Fibroblast of skin of scalp (primary cell): ENCODE measurements at regions not wholly inside any gene's neighbourhood (a gene's known extent, or its start where the extent isn't known, plus 50 kb on each side); places are given as distances from the start of the nearest gene placed in this dataset.

Source experiments
- DNase-seq: peaks from one replicate; pipeline ENCODE4 v3.0.0-alpha.2; 2013

- peak; percentile 15 for DNase-seq
These were observed 657.7 kb upstream of the CCDC54 start for GRCh38 chr3:106719583-106719982.

- no peak for DNase-seq
These were observed 656.7 kb upstream of the CCDC54 start for GRCh38 chr3:106720510-106720909.

- no peak for DNase-seq
These were observed 651.7 kb upstream of the CCDC54 start for GRCh38 chr3:106725566-106725965.

GRCh38 chr3:106728315-106729098 is 648.7 kb upstream of the CCDC54 start:
- DNase-seq = peak; percentile 99

- DNase-seq = peak; percentile 42
These were observed 647.8 kb upstream of the CCDC54 start for GRCh38 chr3:106729481-106729880.

- DNase-seq = no peak
These were observed 646.0 kb upstream of the CCDC54 start for GRCh38 chr3:106731230-106731629.

- DNase-seq = no peak
These were observed 642.5 kb upstream of the CCDC54 start for GRCh38 chr3:106734712-106735111.

- DNase-seq = no peak
These were observed 640.0 kb upstream of the CCDC54 start for GRCh38 chr3:106737265-106737664.

GRCh38 chr3:106740116-106740515 is 637.1 kb upstream of the CCDC54 start:
- peak; percentile 54 for DNase-seq

GRCh38 chr3:106745344-106746168 is 631.7 kb upstream of the CCDC54 start:
- peak; percentile 53 for DNase-seq

GRCh38 chr3:106746286-106746685 is 631.0 kb upstream of the CCDC54 start:
- DNase-seq = no peak

- DNase-seq = no peak
These were observed 628.6 kb upstream of the CCDC54 start for GRCh38 chr3:106748472-106749262.

- DNase-seq = no peak
These were observed 627.1 kb upstream of the CCDC54 start for GRCh38 chr3:106750092-106750491.

- DNase-seq = no peak
These were observed 621.9 kb upstream of the CCDC54 start for GRCh38 chr3:106755336-106755735.

GRCh38 chr3:106756901-106757300 is 620.3 kb upstream of the CCDC54 start:
- no peak for DNase-seq

- peak; percentile 18 for DNase-seq
These were observed 618.8 kb upstream of the CCDC54 start for GRCh38 chr3:106758459-106758858.

GRCh38 chr3:106759731-106760130 is 617.5 kb upstream of the CCDC54 start:
- DNase-seq = peak; percentile 89

GRCh38 chr3:106765342-106765741 is 611.9 kb upstream of the CCDC54 start:
- peak; percentile 22 for DNase-seq

GRCh38 chr3:106768941-106769480 is 608.2 kb upstream of the CCDC54 start:
- no peak for DNase-seq

GRCh38 chr3:106773795-106774194 is 603.4 kb upstream of the CCDC54 start:
- DNase-seq = no peak

GRCh38 chr3:106783231-106783630 is 594.0 kb upstream of the CCDC54 start:
- no peak for DNase-seq

- no peak for DNase-seq
These were observed 588.0 kb upstream of the CCDC54 start for GRCh38 chr3:106789276-106789675.

- DNase-seq = peak; percentile 23
These were observed 584.5 kb upstream of the CCDC54 start for GRCh38 chr3:106792716-106793115.
